ENCODE measurements at regions not wholly inside any gene's neighbourhood (a gene's known extent, or its start where the extent isn't known, plus 50 kb on each side); places are given as distances from the start of the nearest gene placed in this dataset.

- no peak for TF ChIP-seq CTCF (IDR thresholded peaks at IDR 0.05; ENCODE audit: low read length)
- no peak for TF ChIP-seq EZH2 (IDR thresholded peaks at IDR 0.05; ENCODE audit: borderline replicate concordance, low read length)
Observed at GRCh38 chr6:95905132-95905531, 110.6 kb upstream of the FUT9 start.
